ENCODE measurements at regions not wholly inside any gene's neighbourhood (a gene's known extent, or its start where the extent isn't known, plus 50 kb on each side); places are given as distances from the start of the nearest gene placed in this dataset.

DNA sequence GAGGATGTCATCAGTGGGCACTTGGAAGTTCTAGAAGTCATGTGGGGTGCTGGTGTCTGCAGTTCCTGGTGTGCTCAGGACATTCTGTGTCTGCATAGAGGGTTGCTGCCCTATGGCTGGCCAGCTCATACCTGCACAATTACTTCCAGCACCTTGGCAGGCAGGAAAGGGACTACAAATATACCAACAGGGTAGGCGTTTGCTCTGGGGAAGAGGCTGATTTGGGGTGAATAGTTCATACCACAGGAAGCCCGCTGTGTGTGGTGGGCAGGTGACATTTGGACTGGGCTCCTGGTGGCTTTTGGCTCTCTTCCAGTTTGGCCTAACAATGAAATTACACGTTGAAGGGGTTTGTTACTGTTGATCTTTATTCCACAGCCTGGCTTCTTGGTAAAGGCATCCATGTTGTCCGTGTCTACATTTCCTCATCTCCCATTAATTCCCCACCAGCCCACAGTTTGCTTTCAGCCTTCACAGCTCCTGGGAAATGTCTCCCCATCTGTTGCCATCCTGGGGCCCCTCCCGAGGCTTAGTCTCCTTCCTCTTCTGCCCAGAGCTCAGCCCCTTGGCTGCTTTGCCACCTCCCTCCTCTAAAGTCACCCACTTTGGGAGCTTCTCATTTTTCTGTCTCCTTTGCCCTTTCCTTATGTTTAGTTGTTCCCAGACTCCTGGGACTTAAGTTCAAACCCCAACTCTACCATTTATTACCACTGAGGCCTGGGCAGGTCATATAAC is 88.1 kb downstream of the RSPH3 start:
- no peak for DNase-seq (ENCODE audit: low read depth)
- TF ChIP-seq, protein P1, sequence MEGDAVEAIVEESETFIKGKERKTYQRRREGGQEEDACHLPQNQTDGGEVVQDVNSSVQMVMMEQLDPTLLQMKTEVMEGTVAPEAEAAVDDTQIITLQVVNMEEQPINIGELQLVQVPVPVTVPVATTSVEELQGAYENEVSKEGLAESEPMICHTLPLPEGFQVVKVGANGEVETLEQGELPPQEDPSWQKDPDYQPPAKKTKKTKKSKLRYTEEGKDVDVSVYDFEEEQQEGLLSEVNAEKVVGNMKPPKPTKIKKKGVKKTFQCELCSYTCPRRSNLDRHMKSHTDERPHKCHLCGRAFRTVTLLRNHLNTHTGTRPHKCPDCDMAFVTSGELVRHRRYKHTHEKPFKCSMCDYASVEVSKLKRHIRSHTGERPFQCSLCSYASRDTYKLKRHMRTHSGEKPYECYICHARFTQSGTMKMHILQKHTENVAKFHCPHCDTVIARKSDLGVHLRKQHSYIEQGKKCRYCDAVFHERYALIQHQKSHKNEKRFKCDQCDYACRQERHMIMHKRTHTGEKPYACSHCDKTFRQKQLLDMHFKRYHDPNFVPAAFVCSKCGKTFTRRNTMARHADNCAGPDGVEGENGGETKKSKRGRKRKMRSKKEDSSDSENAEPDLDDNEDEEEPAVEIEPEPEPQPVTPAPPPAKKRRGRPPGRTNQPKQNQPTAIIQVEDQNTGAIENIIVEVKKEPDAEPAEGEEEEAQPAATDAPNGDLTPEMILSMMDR (IDR thresholded peaks at IDR 0.05; ENCODE audit: insufficient read depth, low read length, poor library complexity, severe bottlenecking), result no peak
- Histone ChIP-seq H3K27me3 (ENCODE audit: control insufficient read depth, insufficient read depth, low read length) (no peaks in the 10 kb centered on the region), H3K4me3 (ENCODE audit: low read depth, low read length) (no peak overlapping the region), H3K36me3 (ENCODE audit: control insufficient read depth, insufficient read depth, low read length) (no peaks in the 10 kb centered on the region)

DNA sequence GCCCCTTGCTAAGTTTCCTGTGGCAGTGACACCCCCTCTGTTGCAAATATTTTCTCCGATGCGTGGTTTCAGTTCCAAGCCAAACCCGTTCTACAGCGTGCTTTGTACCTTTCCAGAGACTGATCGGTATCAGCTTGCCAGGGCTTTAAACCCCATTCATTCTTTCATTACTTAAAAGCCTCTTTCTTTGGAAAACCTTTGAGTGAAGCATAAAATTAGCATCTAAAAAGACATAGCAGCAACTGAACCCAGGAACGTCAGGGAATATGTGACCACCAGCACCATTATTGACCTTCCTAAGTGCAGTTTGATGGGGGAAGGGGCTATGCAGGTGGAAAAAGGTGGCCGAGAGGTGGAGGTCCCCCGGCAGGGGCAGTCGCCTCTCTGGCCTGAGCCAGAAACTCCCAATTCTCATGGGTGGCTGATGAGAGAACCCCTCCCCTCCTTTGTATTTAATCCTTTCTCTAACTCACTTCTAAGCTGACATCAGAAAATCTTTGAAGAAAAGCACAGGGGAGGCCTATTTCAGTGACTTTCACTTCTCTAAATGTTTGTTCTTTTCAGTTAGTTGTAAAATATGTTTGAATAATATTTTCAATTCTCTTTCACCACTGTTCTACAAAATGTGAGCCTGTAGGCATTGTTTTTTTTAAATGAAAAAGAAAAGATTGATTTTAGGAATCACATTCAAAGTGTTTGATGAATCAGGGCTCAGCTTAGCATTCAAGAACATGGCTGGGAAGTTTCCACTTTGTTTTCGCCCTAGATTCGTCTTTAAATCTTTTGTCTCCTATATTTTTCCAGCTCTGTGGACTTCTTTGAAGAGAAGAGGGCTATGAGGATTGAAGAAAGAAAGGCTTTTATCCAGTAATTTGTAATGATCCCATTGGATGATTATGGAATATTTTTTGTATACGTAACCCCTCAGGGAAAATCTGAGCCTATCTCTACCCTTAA is 89.2 kb downstream of the RSPH3 start:
- Histone ChIP-seq H3K27me3 (ENCODE audit: control insufficient read depth, insufficient read depth, low read length) (no peaks in the 10 kb centered on the region), H3K4me3 (ENCODE audit: low read depth, low read length) (no peak overlapping the region), H3K36me3 (ENCODE audit: control insufficient read depth, insufficient read depth, low read length) (no peaks in the 10 kb centered on the region)
- TF ChIP-seq, protein P1 (IDR thresholded peaks at IDR 0.05; ENCODE audit: insufficient read depth, low read length, poor library complexity, severe bottlenecking), result no peak
- no peak for DNase-seq (ENCODE audit: low read depth)

DNA sequence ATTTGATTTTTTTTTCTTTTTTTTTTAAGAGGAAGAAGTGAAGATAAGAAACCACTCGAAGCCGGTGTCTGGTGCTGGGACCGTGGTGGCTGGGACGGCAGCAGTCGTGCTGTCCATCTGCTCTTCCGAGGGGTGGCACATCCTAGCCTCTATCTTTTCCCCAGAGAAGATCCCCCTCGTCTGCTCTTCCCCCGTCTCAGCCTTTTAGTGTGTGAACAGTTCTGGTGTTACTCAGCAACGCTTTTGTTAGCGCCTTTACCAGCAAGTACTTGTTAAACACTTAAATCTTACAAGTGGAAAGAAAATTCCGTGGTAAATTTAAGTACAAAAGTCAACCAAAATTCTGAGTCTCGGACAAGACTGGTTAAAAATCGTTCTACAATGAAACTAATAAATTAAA is 90.1 kb downstream of the RSPH3 start:
- DNase-seq (ENCODE audit: low read depth), result no peak
- H3K36me3 ChIP-seq (ENCODE audit: control insufficient read depth, insufficient read depth, low read length), result no peaks in the 10 kb centered on the region
- no peaks in the 10 kb centered on the region for H3K27me3 ChIP-seq (ENCODE audit: control insufficient read depth, insufficient read depth, low read length)
- TF ChIP-seq, protein P1 (IDR thresholded peaks at IDR 0.05; ENCODE audit: insufficient read depth, low read length, poor library complexity, severe bottlenecking), result no peak
- H3K4me3 ChIP-seq (ENCODE audit: low read depth, low read length), result no peak overlapping the region

DNA sequence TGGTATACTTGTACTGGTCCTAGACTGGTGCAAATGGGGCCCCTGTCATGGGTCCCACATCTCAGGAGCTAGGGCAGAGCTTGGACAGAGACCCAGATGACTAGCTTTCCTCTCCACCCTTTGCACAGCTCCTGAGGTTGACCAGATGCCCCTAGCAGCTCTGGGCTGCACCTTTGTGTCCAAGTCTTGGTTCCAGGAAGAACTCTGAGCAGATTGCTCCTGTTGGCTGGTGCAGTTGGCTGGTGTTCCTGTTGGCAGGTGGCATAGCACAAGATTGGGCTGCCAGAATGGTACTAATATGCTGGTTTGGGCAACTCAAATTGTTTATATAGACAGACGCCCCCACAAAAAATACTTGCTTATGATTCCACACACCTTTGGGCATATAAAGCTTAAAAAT is 89.4 kb upstream of the EZR start:
- H3K4me3 ChIP-seq (ENCODE audit: low read depth, low read length), result no peak overlapping the region
- no peaks in the 10 kb centered on the region for H3K36me3 ChIP-seq (ENCODE audit: control insufficient read depth, insufficient read depth, low read length)
- TF ChIP-seq, protein P1 (IDR thresholded peaks at IDR 0.05; ENCODE audit: insufficient read depth, low read length, poor library complexity, severe bottlenecking), result no peak
- H3K27me3 ChIP-seq (ENCODE audit: control insufficient read depth, insufficient read depth, low read length), result no peaks in the 10 kb centered on the region
- no peak for DNase-seq (ENCODE audit: low read depth)

DNA sequence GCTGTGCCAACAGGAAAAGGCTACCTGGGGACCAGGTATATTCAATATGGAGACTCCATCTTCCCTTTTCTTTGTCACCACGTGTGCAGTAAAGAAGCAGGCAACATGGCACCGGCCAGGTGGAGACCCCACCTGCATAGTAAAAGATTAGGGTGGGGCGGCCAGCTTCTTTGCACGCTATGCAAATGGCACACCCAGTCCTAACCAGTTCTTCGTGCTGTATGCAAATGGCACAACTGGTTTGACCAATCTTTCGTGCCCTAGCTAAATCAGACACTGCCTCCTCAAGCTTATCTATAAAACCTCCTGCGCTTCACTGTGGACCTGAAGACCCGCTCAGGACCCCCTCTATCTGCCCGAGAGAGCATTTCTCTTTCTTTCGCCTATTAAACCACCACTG is 88.8 kb upstream of the EZR start:
- DNase-seq (ENCODE audit: low read depth), result no peak
- Histone ChIP-seq H3K27me3 (ENCODE audit: control insufficient read depth, insufficient read depth, low read length) (no peaks in the 10 kb centered on the region), H3K36me3 (ENCODE audit: control insufficient read depth, insufficient read depth, low read length) (no peaks in the 10 kb centered on the region), H3K4me3 (ENCODE audit: low read depth, low read length) (no peak overlapping the region)
- TF ChIP-seq, protein P1 (IDR thresholded peaks at IDR 0.05; ENCODE audit: insufficient read depth, low read length, poor library complexity, severe bottlenecking), result no peak
